Neural cell (in vitro differentiated cells): ENCODE measurements at regions not wholly inside any gene's neighbourhood (a gene's known extent, or its start where the extent isn't known, plus 50 kb on each side); places are given as distances from the start of the nearest gene placed in this dataset.

Experiments used
- H2AFZ ChIP-seq: fragments of 200-600, 300-800 bp; sonication (generic), shearing (Covaris generic); 2 replicates; pipeline ENCODE4 v1.6.0; 2014; ENCODE audit warnings: low read depth, mild to moderate bottlenecking, antibody characterized with exemption, low read length, moderate library complexity
- H3F3A ChIP-seq: fragments of 200-600 bp; shearing (Covaris generic); 2 replicates; pipeline ENCODE4 v1.6.1; 2016; ENCODE audit warnings: mild to moderate bottlenecking, moderate library complexity, mixed read lengths, antibody characterized with exemption, low read length; ENCODE audit not compliant: insufficient read depth, poor library complexity, severe bottlenecking
- H3K27ac ChIP-seq: fragments of 200-600, 300-800 bp; sonication (generic), shearing (Covaris generic); 2 replicates; pipeline ENCODE4 v1.5.1; 2014; ENCODE audit warnings: mild to moderate bottlenecking, low read length, moderate library complexity
- H3K27me3 ChIP-seq: fragments of 300-800, 200-600 bp; sonication (generic), shearing (Covaris generic); 2 replicates; pipeline ENCODE4 v1.6.0; 2014; ENCODE audit warnings: mild to moderate bottlenecking, low read depth, low read length, moderate library complexity; ENCODE audit not compliant: insufficient read depth
- H3K36me3 ChIP-seq: fragments of 300-800, 200-600 bp; sonication (generic), shearing (Covaris generic); 2 replicates; pipeline ENCODE4 v1.5.1; 2014; ENCODE audit warnings: mild to moderate bottlenecking, antibody characterized with exemption, low read length, moderate library complexity; ENCODE audit not compliant: insufficient read depth
- H3K4me2 ChIP-seq: fragments of 300-800, 200-600 bp; sonication (generic), shearing (Covaris generic); 2 replicates; pipeline ENCODE4 v1.6.0; 2014; ENCODE audit warnings: mild to moderate bottlenecking, low read length
- H3K4me3 ChIP-seq: fragments of 300-800, 200-600 bp; sonication (generic), shearing (Covaris generic); 2 replicates; pipeline ENCODE4 v1.5.1; 2014; ENCODE audit warnings: mild to moderate bottlenecking, low read length, moderate library complexity
- H3K79me2 ChIP-seq: fragments of 200-600 bp; shearing (Covaris generic); replicated peaks from 2 replicates; pipeline ENCODE4 v1.6.0; 2014; ENCODE audit warnings: mild to moderate bottlenecking, low read length, moderate library complexity; ENCODE audit not compliant: insufficient read depth
- H3K9ac ChIP-seq: fragments of 300-800, 200-600 bp; sonication (generic), shearing (Covaris generic); 2 replicates; pipeline ENCODE4 v1.6.1; 2016; ENCODE audit warnings: mild to moderate bottlenecking, low read length, mixed read lengths
- H3K9me2 ChIP-seq: fragments of 200-600 bp; shearing (Covaris generic); 2 replicates; pipeline ENCODE4 v1.6.1; 2016; ENCODE audit warnings: mild to moderate bottlenecking, low read length, mixed read lengths; ENCODE audit not compliant: insufficient read depth
- H3K9me3 ChIP-seq: fragments of 200-600, 300-800 bp; sonication (generic), shearing (Covaris generic); 2 replicates; pipeline ENCODE4 v1.6.1; 2016; ENCODE audit warnings: mild to moderate bottlenecking, mixed run types, low read length, moderate library complexity, mixed read lengths
- H4K20me1 ChIP-seq: fragments of 200-600 bp; shearing (Covaris generic); 2 replicates; pipeline ENCODE4 v1.6.1; 2016; ENCODE audit warnings: mild to moderate bottlenecking, mixed run types; ENCODE audit not compliant: insufficient read depth
- CTCF ChIP-seq: fragments of 450-650 bp; IDR thresholded peaks from 2 replicates; pipeline ENCODE4 v1.5.1; 2014; ENCODE audit warnings: antibody characterized with exemption, mild to moderate bottlenecking, moderate library complexity; ENCODE audit not compliant: poor library complexity, severe bottlenecking
- EP300 ChIP-seq: fragments of 450-650 bp; conservative IDR thresholded peaks from 2 replicates; pipeline ENCODE4 v1.6.1; 2014; ENCODE audit warnings: antibody characterized with exemption, mild to moderate bottlenecking, moderate library complexity; ENCODE audit not compliant: poor library complexity, severe bottlenecking
- EZH2 ChIP-seq: fragments of 200-600, 300-800 bp; shearing (Covaris generic), sonication (generic); IDR thresholded peaks from 2 replicates; pipeline ENCODE4 v1.6.1; 2014; ENCODE audit warnings: antibody characterized with exemption, low read length, borderline replicate concordance, mild to moderate bottlenecking; ENCODE audit not compliant: insufficient read depth, poor library complexity, severe bottlenecking
- MXI1 ChIP-seq: fragments of 450-650 bp; conservative IDR thresholded peaks from 2 replicates; pipeline ENCODE4 v1.6.1; 2014; ENCODE audit warnings: antibody characterized with exemption, mild to moderate bottlenecking; ENCODE audit not compliant: poor library complexity, severe bottlenecking
- POLR2AphosphoS5 ChIP-seq: IDR thresholded peaks from 2 replicates; pipeline ENCODE4 v1.6.1; 2012
- RAD21 ChIP-seq: fragments of 450-650 bp; conservative IDR thresholded peaks from 2 replicates; pipeline ENCODE4 v1.6.1; 2014; ENCODE audit warnings: antibody characterized with exemption, mild to moderate bottlenecking, moderate library complexity
- REST ChIP-seq: IDR thresholded peaks from 2 replicates; pipeline ENCODE4 v1.6.1; 2012; ENCODE audit warnings: borderline replicate concordance
- SMC3 ChIP-seq: fragments of 450-650 bp; conservative IDR thresholded peaks from 2 replicates; pipeline ENCODE4 v1.6.1; 2014; ENCODE audit warnings: antibody characterized with exemption, mild to moderate bottlenecking, moderate library complexity; ENCODE audit not compliant: poor library complexity
- TAF1 ChIP-seq: IDR thresholded peaks from 2 replicates; pipeline ENCODE4 v1.6.1; 2012; ENCODE audit warnings: low read depth

GRCh38 chr5:155211764-155212163, 198.2 kb downstream of the KIF4B start:
- H3K79me2 ChIP-seq, result no peaks in the 10 kb centered on the region
- no peak for TF ChIP-seq EZH2
- TF ChIP-seq TAF1, result no peak
- TF ChIP-seq EP300, result no peak
- TF ChIP-seq POLR2AphosphoS5, result no peak
- TF ChIP-seq SMC3, result no peak
- no peak for TF ChIP-seq CTCF
- TF ChIP-seq RAD21, result no peak
- TF ChIP-seq REST, result no peak
- no peak for TF ChIP-seq MXI1
- no peaks in the 10 kb centered on the region for H3K9me2 ChIP-seq
- no peak overlapping the region for H3K9ac ChIP-seq
- H3K4me3 ChIP-seq, result no peak overlapping the region
- no peak overlapping the region for H2AFZ ChIP-seq
- no peaks in the 10 kb centered on the region for H4K20me1 ChIP-seq
- H3K36me3 ChIP-seq, result no peaks in the 10 kb centered on the region
- no peaks in the 10 kb centered on the region for H3K9me3 ChIP-seq
- no peak overlapping the region for H3K4me2 ChIP-seq
- no peaks in the 10 kb centered on the region for H3F3A ChIP-seq
- no peak overlapping the region for H3K27ac ChIP-seq
- no peaks in the 10 kb centered on the region for H3K27me3 ChIP-seq

- Histone ChIP-seq H3K9me3 (no peaks in the 10 kb centered on the region), H3K79me2 (no peaks in the 10 kb centered on the region), H3F3A (no peaks in the 10 kb centered on the region), H3K4me3 (no peak overlapping the region), H3K4me2 (no peak overlapping the region), H2AFZ (no peak overlapping the region), H3K9me2 (no peaks in the 10 kb centered on the region), H4K20me1 (no peaks in the 10 kb centered on the region), H3K27me3 (no peaks in the 10 kb centered on the region), H3K27ac (no peak overlapping the region), H3K36me3 (no peaks in the 10 kb centered on the region), H3K9ac (no peak overlapping the region)
- no peak for TF ChIP-seq EP300
- no peak for TF ChIP-seq SMC3
- no peak for TF ChIP-seq TAF1
- no peak for TF ChIP-seq CTCF
- no peak for TF ChIP-seq EZH2
- TF ChIP-seq MXI1, result no peak
- TF ChIP-seq REST, result no peak
- no peak for TF ChIP-seq POLR2AphosphoS5
- TF ChIP-seq RAD21, result no peak
Observed at GRCh38 chr5:155222393-155222792, 208.8 kb downstream of the KIF4B start.
